Panc1 (cell line): ENCODE measurements at regions not wholly inside any gene's neighbourhood (a gene's known extent, or its start where the extent isn't known, plus 50 kb on each side); places are given as distances from the start of the nearest gene placed in this dataset.

Experiments
- CTCF ChIP-seq: fragments of 450-650 bp; IDR thresholded peaks from 2 replicates; pipeline ENCODE4 v1.5.1; 2017; ENCODE audit warnings: mild to moderate bottlenecking
- POLR2AphosphoS5 ChIP-seq: IDR thresholded peaks from 2 replicates; pipeline ENCODE4 v1.6.1; 2012; ENCODE audit warnings: mild to moderate bottlenecking, low read depth, low read length, moderate library complexity
- REST ChIP-seq, 2 experiments: IDR thresholded peaks; 2 replicates each; pipeline ENCODE4 v1.6.1; 2011 to 2012; ENCODE audit warnings: low read depth in 2 of 2, control low read depth in 1 of 2, low read length in 1 of 2, mild to moderate bottlenecking in 1 of 2, moderate library complexity in 1 of 2; ENCODE audit not compliant: insufficient read depth in 1 of 2
- SIN3A ChIP-seq: IDR thresholded peaks from 2 replicates; pipeline ENCODE4 v1.6.1; 2012; ENCODE audit warnings: low read depth, mild to moderate bottlenecking, low read length, moderate library complexity, borderline replicate concordance; ENCODE audit not compliant: insufficient read depth
- TCF7L2 ChIP-seq: IDR thresholded peaks from 2 replicates; pipeline ENCODE4 v1.6.1; 2011; ENCODE audit warnings: mild to moderate bottlenecking, low read depth, low read length, inconsistent platforms

- no peak for TF ChIP-seq POLR2AphosphoS5
- no peak for TF ChIP-seq CTCF
- no peak for TF ChIP-seq TCF7L2
- no peak for TF ChIP-seq REST (IDR thresholded peaks at IDR 0.05; ENCODE audit: insufficient read depth in 1 of 2, low read depth in 2 of 2, low read length in 1 of 2)
- TF ChIP-seq SIN3A, result no peak
These were observed 956.3 kb downstream of the SLC4A3 start for GRCh38 chr2:220583725-220584124.
